ENCODE measurements at regions not wholly inside any gene's neighbourhood (a gene's known extent, or its start where the extent isn't known, plus 50 kb on each side); places are given as distances from the start of the nearest gene placed in this dataset.
"Not testable (repeated sequence)": the region's sequence is repeated elsewhere in the genome, so short reads cannot be mapped to it uniquely, and the experiment has no call there.

DNA sequence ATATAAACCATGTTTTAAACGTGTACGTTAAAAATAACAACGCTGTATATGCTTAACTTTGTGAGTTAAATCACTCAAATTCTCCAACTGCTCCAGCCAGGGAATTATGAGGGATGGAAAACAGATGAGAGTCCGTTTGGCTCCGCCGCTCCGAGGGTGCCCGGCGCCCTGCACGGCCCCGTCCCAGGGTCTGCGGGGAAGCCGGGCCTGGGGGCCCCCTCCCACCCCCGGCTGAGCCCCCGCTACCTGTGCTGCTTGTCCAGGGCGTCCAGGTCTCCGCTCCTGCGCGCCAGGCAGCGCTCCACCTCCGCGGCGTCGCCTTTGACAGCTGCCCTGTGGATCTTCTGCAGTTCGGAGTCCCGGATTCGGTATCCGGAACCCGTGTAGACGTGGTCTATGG, 415.5 kb downstream of the FOXD4L4 start:
- DNase-seq (ENCODE audit: low spot score), result not testable (repeated sequence)

DNA sequence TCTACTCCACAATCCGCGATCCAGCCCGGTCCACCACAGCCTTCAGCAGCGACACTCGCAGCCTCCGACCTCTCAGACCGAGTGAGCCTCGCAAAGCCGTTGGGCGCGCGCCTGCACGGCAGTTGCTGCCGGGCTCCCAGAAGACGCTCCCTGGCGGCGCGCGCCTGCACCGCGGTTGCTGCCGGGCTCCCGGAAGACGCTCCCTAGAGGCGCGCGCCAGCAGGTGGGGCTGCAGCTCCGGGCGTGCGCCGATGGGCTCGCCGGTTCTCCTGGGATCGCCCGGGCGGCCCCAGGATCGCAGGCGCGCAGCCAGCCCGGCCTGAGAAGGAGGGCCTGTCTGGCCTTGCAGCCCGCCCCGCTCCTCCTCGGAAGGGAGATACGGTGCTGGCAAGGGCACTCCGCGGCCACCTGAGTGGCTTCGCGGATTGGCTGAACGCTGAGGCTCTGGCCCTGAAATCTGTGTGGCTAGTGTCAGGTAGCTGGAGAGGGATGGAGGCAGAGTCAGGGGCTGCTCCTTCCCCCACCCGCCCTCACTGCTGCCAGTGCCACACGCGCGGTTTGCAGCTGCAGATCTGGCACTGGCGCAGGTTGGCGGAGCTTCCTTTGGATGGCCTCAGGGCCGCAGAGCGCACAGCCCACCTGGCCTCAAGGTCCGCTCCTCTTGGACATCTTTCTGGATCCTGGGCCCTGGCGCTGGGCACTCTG, 416.2 kb downstream of the FOXD4L4 start:
- peak; percentile 1 for DNase-seq (ENCODE audit: low spot score)

DNA sequence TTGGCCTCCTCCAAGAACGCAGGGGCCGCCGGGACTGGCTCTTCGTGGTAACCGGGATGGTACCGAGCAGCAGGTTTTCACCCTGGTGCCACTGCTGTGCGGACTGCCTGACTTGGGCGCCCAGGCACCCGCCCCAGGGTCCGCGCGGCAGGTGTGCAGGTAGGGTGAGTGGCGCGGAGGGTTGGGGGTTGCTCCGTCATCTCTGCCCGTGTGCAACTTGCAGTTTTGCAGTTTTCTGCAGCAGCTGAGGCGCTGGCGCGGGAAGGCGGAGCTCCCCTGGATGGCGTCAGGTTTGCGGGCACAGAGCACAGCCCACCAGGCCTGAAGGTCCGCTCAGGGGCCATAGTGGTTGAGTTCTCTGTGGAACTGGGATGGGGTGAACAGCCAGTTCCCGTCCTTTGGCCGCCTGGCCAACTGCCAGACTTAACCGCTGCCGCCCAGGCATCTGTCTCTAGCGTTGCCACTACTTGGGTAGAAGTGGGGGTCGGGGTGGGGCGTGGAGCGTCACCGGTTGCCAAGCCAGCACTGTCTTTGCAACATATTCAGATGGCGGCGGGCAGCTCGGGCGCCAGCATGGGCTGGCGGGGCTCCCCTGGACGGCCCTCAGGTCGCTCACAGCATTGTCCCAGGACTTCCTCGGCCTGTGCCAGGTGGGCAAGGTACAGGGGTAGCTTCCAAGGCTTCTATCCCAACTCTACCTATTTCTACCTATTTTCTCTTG, 417.2 kb downstream of the FOXD4L4 start:
- DNase-seq (ENCODE audit: low spot score), result not testable (repeated sequence)

DNA sequence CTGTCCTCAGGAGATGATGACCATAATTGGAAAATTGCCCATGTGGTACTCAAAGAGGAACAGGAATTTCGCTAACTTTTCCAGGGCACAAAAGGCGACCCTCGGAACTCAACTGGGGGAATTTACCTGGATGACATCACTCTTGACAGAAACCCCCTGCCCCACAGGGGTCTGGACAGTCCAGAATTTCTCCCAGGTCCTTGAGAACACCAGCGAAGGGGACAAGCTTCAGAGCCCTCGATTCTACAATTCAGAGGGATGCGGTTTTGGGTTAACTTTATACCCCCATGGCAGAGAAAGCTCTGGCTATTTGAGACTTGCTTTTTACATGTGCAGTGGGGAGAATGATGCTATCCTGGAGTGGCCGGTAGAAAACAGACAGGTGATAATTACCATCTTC, 445.4 kb downstream of the FOXD4L4 start:
- DNase-seq (ENCODE audit: low spot score), result not testable (repeated sequence)

DNA sequence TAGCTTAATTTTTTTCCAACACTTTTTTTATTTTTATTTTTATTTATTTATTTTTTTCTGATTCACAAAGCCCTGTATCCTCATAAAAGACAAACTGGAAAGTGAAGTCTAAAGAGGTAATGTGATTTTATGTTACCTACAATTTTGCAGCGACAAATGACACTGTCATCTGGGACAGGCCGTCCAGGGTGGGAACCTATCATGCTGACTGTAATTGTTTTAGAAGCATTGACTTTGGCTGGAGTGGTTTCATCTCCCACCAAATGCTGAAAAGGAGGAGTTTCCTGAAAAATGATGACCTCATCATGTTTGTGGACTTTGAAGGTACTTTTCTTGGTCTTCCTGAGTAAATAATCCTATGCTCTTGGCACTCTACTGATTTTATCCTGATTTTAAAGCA, 446.7 kb downstream of the FOXD4L4 start:
- not testable (repeated sequence) for DNase-seq (ENCODE audit: low spot score)

DNA sequence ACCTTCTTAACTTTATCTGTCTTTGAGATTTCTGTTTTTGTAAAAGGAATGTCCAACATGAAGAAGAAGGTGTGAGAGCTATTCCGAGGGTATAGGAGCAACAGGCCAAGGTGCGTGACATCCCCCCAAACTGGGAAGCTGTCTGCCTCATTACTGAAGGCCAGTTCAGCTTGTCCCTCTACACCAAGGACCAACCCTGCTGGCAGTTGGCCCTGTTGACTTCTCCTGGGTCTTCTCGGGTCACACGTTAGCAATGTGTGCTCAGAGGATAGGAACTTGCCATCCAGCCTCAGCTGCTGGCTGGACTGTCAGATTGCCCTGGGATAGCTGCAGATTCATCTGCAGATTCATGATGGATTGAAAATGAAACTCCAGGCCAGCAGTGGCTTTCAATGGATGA, 460.3 kb downstream of the FOXD4L4 start:
- not testable (repeated sequence) for DNase-seq (ENCODE audit: low spot score)

DNA sequence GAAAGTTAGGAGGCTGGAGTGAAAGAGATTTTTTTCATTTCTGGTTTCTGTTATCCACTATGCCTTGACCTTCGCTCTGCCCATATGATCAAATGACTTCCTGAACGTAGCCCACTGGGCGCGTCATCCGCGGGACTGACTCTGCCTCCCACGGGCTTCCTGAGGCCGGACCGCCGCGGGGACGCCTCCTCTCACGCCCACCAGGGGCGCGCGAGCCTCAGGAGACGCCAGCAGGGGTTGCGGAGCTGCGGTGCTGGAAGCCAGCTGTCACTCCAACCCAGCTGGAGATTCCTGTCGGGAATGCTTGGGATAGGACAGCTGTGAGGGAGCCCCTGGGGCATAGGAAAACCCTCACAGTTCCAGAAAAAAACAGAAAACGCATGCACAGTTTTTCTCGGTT, 461.5 kb downstream of the FOXD4L4 start:
- DNase-seq (ENCODE audit: low spot score), result not testable (repeated sequence)

DNA sequence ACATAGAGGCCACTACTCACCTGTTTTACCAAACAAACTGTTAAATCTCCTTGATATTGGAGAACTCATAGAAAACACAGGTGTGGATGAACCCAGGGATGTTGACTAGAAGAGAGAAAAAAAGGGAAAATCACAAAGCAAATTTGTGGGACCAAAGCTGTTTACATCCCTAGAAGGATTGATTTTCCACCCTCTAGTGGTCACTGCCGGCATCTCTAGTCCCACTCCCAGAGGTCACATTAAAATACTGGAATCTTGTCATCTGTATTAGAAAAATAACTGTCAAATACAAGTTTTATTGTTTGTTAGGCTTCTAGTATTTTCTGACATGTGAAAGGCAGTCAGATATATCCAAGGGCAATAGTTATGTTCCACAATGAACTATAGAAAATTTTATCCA, 469.7 kb downstream of the FOXD4L4 start:
- not testable (repeated sequence) for DNase-seq (ENCODE audit: low spot score)

DNA sequence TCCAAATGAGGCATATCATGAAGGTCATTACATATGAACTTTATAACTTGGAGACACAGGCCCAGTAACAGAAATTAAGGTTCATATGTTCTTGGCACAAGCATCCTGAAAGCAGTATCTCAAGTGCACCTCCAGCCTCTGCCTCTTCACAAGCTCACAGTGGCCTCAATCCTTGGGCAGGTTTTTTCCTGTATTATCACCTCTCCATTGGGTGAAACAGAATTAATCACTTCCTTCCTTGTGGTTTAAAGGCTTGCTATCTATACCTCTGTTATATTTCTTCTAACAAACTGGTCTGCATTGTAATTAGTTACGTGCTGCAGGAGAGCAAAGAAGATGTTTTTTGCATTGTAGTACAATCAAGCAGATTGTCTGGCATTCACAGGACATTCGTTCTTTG, 471.0 kb downstream of the FOXD4L4 start:
- not testable (repeated sequence) for DNase-seq (ENCODE audit: low spot score)

DNA sequence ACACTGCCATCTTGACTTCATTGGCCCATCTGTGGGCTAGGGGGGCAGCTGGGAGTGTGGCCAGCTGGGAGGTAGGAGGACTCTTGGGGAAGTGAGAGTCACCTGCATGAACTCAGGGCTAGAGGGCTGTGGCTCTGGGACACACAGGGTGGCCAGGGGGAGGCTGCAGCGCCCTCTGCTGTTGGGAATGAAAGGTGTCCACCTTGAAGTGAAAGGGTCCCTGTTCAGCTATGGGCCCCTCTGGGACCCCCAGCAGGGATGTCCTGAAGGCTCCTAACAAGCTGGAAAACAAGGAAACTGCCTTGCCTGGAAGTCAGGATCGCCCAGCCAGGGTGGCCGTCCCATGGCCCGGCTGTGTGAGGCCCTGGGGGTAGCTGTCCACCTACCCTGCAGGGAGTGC, 507.8 kb downstream of the FOXD4L4 start:
- DNase-seq (ENCODE audit: low spot score), result not testable (repeated sequence)

DNA sequence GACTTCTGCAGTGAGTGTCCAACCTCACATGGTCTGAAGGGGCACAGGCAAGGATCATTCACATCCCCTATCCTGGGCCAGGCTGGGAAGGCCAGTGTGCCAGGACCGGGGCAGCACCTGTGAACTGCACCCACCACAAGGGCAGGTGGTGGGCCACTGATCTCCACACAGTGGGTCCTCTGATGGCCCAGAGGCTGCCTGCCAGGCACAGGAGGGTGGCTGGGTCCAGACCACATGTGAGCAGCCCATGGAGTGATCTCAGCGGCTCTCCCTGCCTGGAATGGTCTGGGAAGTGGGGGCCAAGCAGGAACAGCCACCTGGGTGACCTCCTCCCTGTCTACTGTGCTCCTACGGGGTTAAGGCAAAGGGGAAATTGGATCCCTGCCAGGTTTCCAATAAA, 508.5 kb downstream of the FOXD4L4 start:
- not testable (repeated sequence) for DNase-seq (ENCODE audit: low spot score)

DNA sequence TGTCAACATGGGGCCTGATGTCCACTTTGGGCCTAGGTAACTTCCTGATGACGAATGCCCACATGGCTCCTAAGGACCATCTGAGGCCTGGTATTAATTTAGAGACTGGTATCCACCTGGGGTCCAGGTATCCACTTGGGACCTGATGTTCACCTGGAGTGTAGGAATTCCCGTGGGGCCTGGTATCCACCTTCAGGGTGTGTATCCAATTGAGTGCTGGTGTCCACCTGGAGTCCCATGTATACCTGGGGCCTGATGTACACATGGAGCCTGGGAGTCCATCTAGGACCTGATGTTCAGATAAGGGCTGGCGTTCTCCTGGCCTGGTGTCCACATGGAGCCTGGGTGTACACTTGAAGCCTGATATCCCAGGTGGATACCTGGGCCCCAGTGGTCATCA, 520.6 kb downstream of the FOXD4L4 start:
- not testable (repeated sequence) for DNase-seq (ENCODE audit: low spot score)

DNA sequence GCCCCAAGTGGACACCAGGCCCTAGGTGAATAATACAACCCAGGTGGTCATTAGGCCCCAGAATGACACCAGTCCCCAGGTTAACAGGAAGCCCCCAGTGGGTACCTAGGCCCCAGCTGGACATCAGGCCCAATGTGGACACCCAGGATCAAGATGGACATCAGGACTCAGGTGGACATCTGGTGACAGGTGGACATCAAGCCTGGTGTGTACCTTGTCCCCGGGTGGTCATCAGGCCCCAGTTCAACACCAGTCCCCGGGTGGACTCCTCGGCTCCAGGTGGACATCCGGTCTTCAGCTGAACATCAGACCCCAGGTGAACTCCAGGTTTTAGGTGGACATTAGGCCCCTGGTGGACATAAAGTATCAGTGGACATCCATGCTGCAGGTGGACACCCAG, 524.6 kb downstream of the FOXD4L4 start:
- not testable (repeated sequence) for DNase-seq (ENCODE audit: low spot score)

DNA sequence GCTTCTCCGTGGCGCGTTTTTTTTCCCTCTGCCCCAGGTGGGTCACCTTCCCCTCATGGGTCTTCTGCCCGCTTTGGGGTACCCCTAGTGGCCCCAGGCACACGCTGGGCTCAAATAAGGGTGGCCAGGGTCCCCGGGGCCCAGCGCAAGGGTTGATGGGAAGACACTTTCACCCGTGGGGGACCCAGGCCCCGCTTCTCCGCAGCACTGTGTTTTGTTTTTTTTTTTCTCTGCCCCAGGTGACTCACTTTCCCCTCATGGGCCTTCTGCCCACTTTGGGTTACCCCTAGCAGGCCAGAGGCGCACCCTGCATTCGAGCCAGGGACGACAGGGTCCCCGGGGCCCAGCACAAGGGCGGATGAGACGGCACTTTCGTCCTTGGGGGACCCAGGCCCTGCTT, 526.7 kb downstream of the FOXD4L4 start:
- peak; percentile 0 for DNase-seq (ENCODE audit: low spot score)

DNA sequence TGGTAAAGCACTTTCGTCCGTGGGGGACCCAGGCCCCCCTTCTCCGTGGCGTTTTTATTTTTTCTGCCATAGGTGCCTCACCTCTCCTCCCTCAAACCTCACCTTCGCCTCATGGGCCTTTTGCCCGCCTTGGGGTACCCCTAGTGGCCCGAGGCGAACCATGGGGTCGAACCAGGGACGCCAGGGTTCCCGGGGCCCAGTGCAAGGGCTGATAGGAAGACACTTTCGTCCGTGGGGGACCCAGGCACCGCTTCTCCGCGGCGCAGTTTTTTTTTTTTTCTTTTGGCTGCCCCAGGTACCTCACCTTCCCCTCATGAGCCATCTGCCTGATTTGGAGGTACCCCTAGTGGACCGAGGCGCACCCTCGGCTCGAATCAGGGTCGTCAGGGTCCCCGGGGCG, 527.8 kb downstream of the FOXD4L4 start:
- not testable (repeated sequence) for DNase-seq (ENCODE audit: low spot score)

DNA sequence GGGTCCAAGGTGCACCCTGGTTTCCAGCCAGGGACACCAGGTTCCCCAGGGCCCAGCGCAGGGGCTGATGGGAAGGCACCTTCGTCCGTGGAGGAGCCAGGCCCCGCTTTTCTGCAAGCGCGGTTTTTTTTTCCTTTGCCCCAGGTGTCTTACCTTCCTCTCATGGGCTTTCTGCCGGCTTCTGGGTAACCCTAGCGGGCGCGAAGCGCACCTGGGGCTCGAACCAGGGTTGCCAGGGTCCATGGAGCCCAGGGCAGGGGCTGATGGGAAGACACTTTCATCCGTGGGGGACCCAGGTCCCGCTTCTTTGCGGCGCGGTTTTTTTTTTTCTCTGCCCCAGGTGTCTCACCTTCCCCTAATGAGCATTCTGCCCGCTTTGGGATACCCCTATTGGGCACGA, 529.3 kb downstream of the FOXD4L4 start:
- peak; percentile 1 for DNase-seq (ENCODE audit: low spot score)

DNA sequence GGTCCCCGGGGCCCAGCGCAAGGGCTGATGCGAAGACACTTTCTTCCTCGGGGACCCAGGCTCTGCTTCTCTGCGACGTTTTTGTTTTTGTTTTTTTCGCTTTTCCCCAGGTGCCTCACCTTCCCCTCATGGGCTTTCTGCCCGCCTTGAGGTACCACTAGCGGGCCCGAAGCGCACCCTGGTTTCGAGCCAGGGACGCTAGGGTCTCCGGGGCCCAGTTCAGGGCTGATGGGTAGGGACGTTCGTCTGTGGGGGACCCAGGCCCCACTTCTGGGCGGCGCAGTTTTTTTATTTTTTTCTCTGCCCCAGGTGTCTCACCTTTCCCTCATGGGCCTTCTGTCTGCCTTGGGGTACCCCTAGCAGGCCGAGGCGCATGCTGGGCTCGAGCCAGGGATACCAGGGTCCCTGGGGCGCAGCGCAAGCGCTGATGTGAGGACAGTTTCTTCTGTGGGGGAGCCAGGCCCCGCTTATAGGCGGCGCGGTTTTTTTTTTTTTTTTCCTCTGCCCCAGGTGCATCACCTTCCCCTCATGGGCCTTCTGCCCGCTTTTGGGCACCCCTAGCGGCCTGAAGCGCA, 530.0 kb downstream of the FOXD4L4 start:
- not testable (repeated sequence) for DNase-seq (ENCODE audit: low spot score)

DNA sequence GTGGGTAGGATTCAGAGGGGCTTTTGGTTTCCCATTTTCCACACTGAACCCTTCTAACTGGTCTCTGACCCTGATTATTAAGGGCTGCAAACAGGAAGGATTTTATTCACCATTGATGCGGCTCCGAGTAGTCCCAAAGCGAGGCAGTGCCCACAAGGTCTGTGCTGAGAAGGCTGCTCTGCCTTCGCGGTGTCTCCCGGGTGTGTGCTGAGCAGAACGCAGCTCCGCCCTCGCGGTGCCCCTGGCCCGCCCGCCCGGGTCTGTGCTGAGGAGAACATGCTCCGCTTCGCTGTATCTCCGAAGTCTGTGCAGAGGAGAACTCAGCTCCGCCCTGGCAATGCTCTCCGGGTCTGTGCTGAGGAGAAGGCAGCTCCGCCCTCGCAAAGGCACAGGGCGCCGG, 530.7 kb downstream of the FOXD4L4 start:
- DNase-seq (ENCODE audit: low spot score), result peak; percentile 0

DNA sequence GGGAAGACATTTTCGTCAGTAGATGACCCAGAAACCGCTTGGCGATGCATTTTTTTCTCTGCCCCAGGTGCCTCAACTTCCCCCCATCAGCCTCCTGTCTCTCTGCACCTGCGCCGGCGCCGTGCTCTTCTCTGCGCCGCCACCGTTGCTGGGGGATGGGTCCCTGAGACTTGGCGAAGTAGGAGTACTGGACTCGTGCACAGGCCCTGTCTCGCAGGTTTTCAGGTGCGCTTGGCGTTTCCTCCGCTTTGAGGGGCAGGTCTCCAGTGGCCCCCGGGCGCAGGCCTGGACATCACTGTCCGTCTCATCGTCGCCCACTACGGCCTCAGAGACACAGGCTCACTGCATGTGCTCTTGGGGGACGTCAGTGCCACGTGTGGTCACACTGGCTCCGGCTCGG, 532.1 kb downstream of the FOXD4L4 start:
- DNase-seq (ENCODE audit: low spot score), result not testable (repeated sequence)

DNA sequence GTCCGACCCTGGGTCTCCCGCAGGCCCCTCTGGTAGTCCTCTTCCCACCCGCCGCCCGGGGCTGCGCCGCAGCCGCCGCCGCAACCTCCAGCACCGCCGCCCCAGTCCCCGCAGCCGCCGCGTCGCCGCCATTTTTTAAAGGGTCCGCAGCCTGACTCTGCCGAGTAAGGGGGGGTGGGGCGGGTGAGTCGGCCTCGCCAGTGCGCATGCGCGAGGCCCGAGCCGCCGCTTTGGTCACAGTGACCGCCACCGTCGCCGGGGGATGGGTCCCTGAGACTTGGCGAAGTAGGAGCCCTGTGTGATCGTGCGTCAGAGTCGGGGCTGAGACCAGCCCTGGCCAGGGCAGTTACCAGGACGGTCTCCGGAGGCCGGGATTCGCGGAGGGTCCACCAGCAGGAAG, 532.8 kb downstream of the FOXD4L4 start:
- DNase-seq (ENCODE audit: low spot score), result not testable (repeated sequence)

DNA sequence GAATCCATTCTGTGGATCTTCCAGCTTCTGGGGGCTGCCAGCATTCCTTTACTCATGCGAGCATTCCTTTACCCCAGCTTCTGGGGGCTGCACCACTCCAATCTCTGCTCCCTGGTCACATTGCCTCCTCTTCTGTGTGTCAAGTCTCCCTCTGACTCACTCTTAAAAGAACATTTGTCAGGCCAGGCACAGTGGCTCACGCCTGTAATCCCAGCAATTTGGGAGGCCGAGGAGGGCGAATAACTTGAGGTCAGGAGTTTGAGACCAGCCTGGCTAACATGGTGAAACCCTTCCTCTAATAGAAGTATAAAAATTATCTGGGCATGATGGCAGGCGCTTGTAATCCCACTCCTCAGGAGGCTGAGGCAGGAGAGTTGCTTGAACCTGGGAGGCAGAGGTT, 541.9 kb downstream of the FOXD4L4 start:
- DNase-seq (ENCODE audit: low spot score), result not testable (repeated sequence)
